ENCODE measurements at regions not wholly inside any gene's neighbourhood (a gene's known extent, or its start where the extent isn't known, plus 50 kb on each side); places are given as distances from the start of the nearest gene placed in this dataset.

DNA sequence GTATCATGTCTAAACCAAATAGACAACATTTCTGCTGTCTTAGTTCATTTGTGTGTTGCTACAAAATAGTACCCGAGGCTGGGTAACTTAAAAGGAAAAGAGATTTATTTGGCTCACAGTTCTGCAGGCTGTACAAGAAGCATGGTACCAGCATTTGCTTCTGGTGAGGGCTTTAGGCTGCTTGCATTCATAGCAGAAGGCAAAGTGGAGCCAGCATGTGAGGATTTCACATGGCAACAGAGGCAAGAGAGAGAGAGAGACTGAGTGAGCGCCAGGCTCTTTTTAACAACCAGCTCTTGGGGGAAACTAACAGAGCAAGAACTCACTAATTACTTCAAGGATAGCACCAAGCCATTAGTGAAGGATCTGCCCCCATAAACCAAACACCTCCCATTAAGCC lies 271.4 kb upstream of the SRRM4 start:
- TF ChIP-seq, protein P1, sequence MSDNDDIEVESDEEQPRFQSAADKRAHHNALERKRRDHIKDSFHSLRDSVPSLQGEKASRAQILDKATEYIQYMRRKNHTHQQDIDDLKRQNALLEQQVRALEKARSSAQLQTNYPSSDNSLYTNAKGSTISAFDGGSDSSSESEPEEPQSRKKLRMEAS (IDR thresholded peaks at IDR 0.05), result no peak
- no peak for TF ChIP-seq KDM1A (IDR thresholded peaks at IDR 0.05; ENCODE audit: borderline replicate concordance, low read length)
- no peak for TF ChIP-seq CEBPB (IDR thresholded peaks at IDR 0.05; ENCODE audit: low read depth, low read length)
- TF ChIP-seq EZH2 (IDR thresholded peaks at IDR 0.05; ENCODE audit: low read depth, low read length, severe bottlenecking), result no peak
- TF ChIP-seq CTCF (IDR thresholded peaks at IDR 0.05; ENCODE audit: control extremely low read depth in 1 of 3, insufficient read depth in 1 of 3, low read depth in 1 of 3, low read length in 3 of 3), result no peak
- no peak for TF ChIP-seq POLR2A (IDR thresholded peaks at IDR 0.05; ENCODE audit: control extremely low read depth in 1 of 2, low read depth in 2 of 2, low read length in 2 of 2)
- no peak for TF ChIP-seq CHD2 (IDR thresholded peaks at IDR 0.05; ENCODE audit: low read length)
